K562 (cell line): ENCODE measurements at regions not wholly inside any gene's neighbourhood (a gene's known extent, or its start where the extent isn't known, plus 50 kb on each side); places are given as distances from the start of the nearest gene placed in this dataset.

Experiments
- ATAC-seq: fragments of 200-7000 bp; cut with Tn5 transposase; 3 replicates; pipeline ENCODE4 v1.9.1; 2020; ENCODE audit warnings: moderate library complexity
- BruUV-seq: library from RNA; stranded (reverse); fragments of 400-500 nt; replicated peaks from 2 replicates; lab custom pipeline; 2021; lab: Mats Ljungman, UMichigan
- CTCF ChIA-PET: fragments of 300-600 bp; formaldehyde crosslinking; extraction: SDS; loops from one replicate; lab custom pipeline; 2021; ENCODE audit warnings: low intra/inter-chr PET ratio; lab: Yijun Ruan, JAX
- POLR2A ChIA-PET: fragments of 300-600, 350-650 bp; sonication (Branson Sonifier 250); formaldehyde crosslinking; extraction: SDS; loops from one replicate; lab custom pipeline; 2021; ENCODE audit warnings: antibody characterized with exemption, inconsistent platforms; lab: Yijun Ruan, JAX
- DNase-seq, 4 experiments: peaks; one replicate each; pipeline versions ENCODE4 v3.0.0 to v3.0.0-alpha.2; 2011 to 2018; ENCODE audit warnings: low spot score in 3 of 4, mixed read lengths in 3 of 4; ENCODE audit errors: extremely low read depth in 1 of 4
- FAIRE-seq: peaks from 2 replicates; lab custom pipeline; 2011; peaks lifted over from hg19 to GRCh38; lab: Jason Lieb, UNC
- H2AFZ ChIP-seq: 2 replicates; pipeline ENCODE4 v1.6.0; 2011; ENCODE audit warnings: low read depth, low read length, control low read depth, inconsistent platforms
- H3K27ac ChIP-seq: fragments of 200-600 bp; 3 replicates; pipeline ENCODE4 v1.8.0; 2011; ENCODE audit warnings: low read depth, mild to moderate bottlenecking, control low read depth, inconsistent platforms, low read length, moderate library complexity, mixed read lengths; ENCODE audit errors: extremely low read depth
- H3K27me3 ChIP-seq, 2 experiments: fragments of 300-600 bp in 1 of 2; 2 replicates in 1 of 2; 3 replicates in 1 of 2; pipeline versions ENCODE4 v1.6.0 to v1.8.0; 2011; ENCODE audit warnings: inconsistent platforms in 2 of 2, low read length in 2 of 2, mild to moderate bottlenecking in 1 of 2, mixed read lengths in 1 of 2, moderate library complexity in 1 of 2; ENCODE audit not compliant: control insufficient read depth in 2 of 2, insufficient read depth in 2 of 2
- H3K36me3 ChIP-seq: fragments of 300-600 bp; 3 replicates; pipeline ENCODE4 v1.8.0; 2011; ENCODE audit warnings: mild to moderate bottlenecking, low read length, inconsistent platforms; ENCODE audit not compliant: control insufficient read depth, insufficient read depth
- H3K4me1 ChIP-seq, 2 experiments: fragments of 200-600 bp in 1 of 2; replicated peaks in 1 of 2; 2 replicates in 1 of 2; 3 replicates in 1 of 2; pipeline versions ENCODE4 v1.5.1 to v1.8.0; 2011; ENCODE audit warnings: inconsistent platforms in 2 of 2, low read length in 2 of 2, mild to moderate bottlenecking in 1 of 2, mixed read lengths in 1 of 2, moderate library complexity in 1 of 2; ENCODE audit not compliant: control insufficient read depth in 2 of 2, insufficient read depth in 2 of 2
- H3K4me2 ChIP-seq: 2 replicates; pipeline ENCODE4 v1.6.1; 2011; ENCODE audit warnings: low read length, control low read depth, inconsistent platforms, mixed read lengths; ENCODE audit not compliant: insufficient read depth
- H3K4me3 ChIP-seq: fragments of 200-600 bp; sonication (generic), shearing (Covaris generic); 2 replicates; pipeline ENCODE4 v1.5.1; 2016; ENCODE audit warnings: control low read depth, inconsistent platforms
- H3K79me2 ChIP-seq: fragments of 200-600 bp; 3 replicates; pipeline ENCODE4 v1.8.0; 2011; ENCODE audit warnings: low read length, inconsistent platforms; ENCODE audit not compliant: control insufficient read depth, insufficient read depth
- H3K9ac ChIP-seq, 2 experiments: 2 replicates each; pipeline versions ENCODE4 v1.6.0 to v1.6.1; 2011; ENCODE audit warnings: low read depth in 2 of 2, low read length in 2 of 2, control low read depth in 1 of 2, inconsistent platforms in 1 of 2, mild to moderate bottlenecking in 1 of 2, mixed read lengths in 1 of 2; ENCODE audit not compliant: insufficient read depth in 1 of 2
- H3K9me1 ChIP-seq: one replicate; pipeline ENCODE4 v1.6.0; 2011; ENCODE audit warnings: inconsistent platforms, mild to moderate bottlenecking, low read length, moderate library complexity; ENCODE audit not compliant: control insufficient read depth, insufficient read depth
- H3K9me3 ChIP-seq: replicated peaks from 2 replicates; pipeline ENCODE4 v1.5.1; 2011; ENCODE audit warnings: low read depth, low read length, inconsistent platforms; ENCODE audit not compliant: control insufficient read depth, insufficient read depth
- H4K20me1 ChIP-seq: replicated peaks from 2 replicates; pipeline ENCODE4 v1.6.1; 2011; ENCODE audit warnings: low read length, inconsistent platforms, mixed read lengths; ENCODE audit not compliant: control insufficient read depth, insufficient read depth
- GATAD2A ChIP-seq: fragments of 450-650 bp; IDR thresholded peaks from 2 replicates; pipeline ENCODE4 v1.6.1; 2017
- MIER1 ChIP-seq: fragments of 450-650 bp; IDR thresholded peaks from 2 replicates; pipeline ENCODE4 v1.6.1; 2016; ENCODE audit warnings: antibody characterized with exemption, mild to moderate bottlenecking, low read depth
- PCBP2 ChIP-seq: fragments of 200-400 bp; formaldehyde crosslinking; IDR thresholded peaks from 2 replicates; pipeline ENCODE4 v1.6.1; 2018; ENCODE audit warnings: low read length, low read depth, mild to moderate bottlenecking, moderate library complexity; ENCODE audit not compliant: poor library complexity, severe bottlenecking
- PRPF4 ChIP-seq: fragments of 200-400 bp; formaldehyde crosslinking; IDR thresholded peaks from one replicate; pipeline ENCODE4 v1.6.1; 2017; ENCODE audit warnings: low read length, low read depth, mild to moderate bottlenecking; ENCODE audit not compliant: insufficient read depth, poor library complexity, severe bottlenecking
- STAG1 ChIP-seq: sonication (generic); formaldehyde crosslinking; IDR thresholded peaks from 2 replicates; pipeline ENCODE4 v1.5.0; 2020; ENCODE audit warnings: missing genetic modification reagents, borderline replicate concordance
- TFAM ChIP-seq: fragments of 250-450 bp; sonication (Bioruptor Pico); conservative IDR thresholded peaks from 2 replicates; pipeline ENCODE4 v1.5.0; 2021; ENCODE audit warnings: mild to moderate bottlenecking, moderate library complexity
- WGBS: fragments of 100-300 bp; shearing (Covaris generic); methylation state at CpG from one replicate; pipeline ENCODE4 v1.1.6; 2016; ENCODE audit warnings: low coverage, mixed read lengths; ENCODE audit not compliant: insufficient coverage; ENCODE audit errors: missing lambda C conversion rate; 5-methylcytosine and 5-hydroxymethylcytosine counted together
- in situ Hi-C: fragments of 300-500 bp; cut with MboI; formaldehyde crosslinking; loops from 4 replicates; pipeline ENCODE4 v1.15.0; 2018; ENCODE audit warnings: inconsistent platforms, mixed read lengths
- intact Hi-C: fragments of 100-400 bp; cut with micrococcal nuclease; formaldehyde crosslinking; loops from 2 replicates; pipeline ENCODE4 v1.14.2; 2022
- TF ChIP-seq, protein P1 (sequence below): fragments of 450-650 bp; IDR thresholded peaks from 2 replicates; pipeline ENCODE4 v1.6.1; 2016; ENCODE audit warnings: low read depth

GRCh38 chr11:121797496-121797895 is 318.5 kb downstream of the BLID start:
- no peak for ATAC-seq
- in situ Hi-C loops = no loop called here

DNA sequence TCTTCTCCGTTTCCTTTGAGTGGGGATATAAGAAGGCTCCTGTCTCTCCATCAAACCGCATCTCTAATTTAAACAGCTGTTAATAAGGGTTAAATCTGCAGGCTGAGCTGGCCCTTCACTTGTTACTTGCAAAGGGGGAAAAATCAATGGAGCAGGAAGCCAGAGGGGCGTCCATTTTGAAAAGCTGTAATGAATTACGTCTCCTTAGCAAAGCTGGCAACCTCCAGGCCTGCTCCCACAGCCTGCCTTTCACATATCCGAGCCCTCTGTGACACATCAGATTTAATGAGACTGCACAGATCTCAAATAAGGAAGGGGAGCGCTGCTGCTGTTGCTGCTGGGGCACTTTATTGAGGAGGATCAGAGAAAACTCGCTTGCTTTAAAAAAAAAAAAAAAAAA is 320.8 kb downstream of the BLID start:
- Histone ChIP-seq H3K4me2 (no peak overlapping the region), H3K9ac (no peak overlapping the region), H3K4me1 (no peaks in the 10 kb centered on the region), H3K9me3 (no peaks in the 10 kb centered on the region), H3K36me3 (no peaks in the 10 kb centered on the region), H2AFZ (no peak overlapping the region), H3K9me1 (no peaks in the 10 kb centered on the region), H4K20me1 (no peaks in the 10 kb centered on the region), H3K27me3 (no peaks in the 10 kb centered on the region), H3K27ac (no peak overlapping the region), H3K4me3 (no peak overlapping the region), H3K79me2 (no peaks in the 10 kb centered on the region)
- in situ Hi-C loops (no loop called here), intact Hi-C loops (no loop called here)
- WGBS = 0% methylated on average over 6 of the region's 7 CpGs
- no peak for ATAC-seq
- no peak for FAIRE-seq
- no TSS peak for BruUV-seq
- POLR2A ChIA-PET = no interaction called here
- CTCF ChIA-PET = no interaction called here
- DNase-seq = no peak
- no peak for TF ChIP-seq PCBP2
- no peak for TF ChIP-seq MIER1
- no peak for TF ChIP-seq TFAM
- TF ChIP-seq, protein P1, sequence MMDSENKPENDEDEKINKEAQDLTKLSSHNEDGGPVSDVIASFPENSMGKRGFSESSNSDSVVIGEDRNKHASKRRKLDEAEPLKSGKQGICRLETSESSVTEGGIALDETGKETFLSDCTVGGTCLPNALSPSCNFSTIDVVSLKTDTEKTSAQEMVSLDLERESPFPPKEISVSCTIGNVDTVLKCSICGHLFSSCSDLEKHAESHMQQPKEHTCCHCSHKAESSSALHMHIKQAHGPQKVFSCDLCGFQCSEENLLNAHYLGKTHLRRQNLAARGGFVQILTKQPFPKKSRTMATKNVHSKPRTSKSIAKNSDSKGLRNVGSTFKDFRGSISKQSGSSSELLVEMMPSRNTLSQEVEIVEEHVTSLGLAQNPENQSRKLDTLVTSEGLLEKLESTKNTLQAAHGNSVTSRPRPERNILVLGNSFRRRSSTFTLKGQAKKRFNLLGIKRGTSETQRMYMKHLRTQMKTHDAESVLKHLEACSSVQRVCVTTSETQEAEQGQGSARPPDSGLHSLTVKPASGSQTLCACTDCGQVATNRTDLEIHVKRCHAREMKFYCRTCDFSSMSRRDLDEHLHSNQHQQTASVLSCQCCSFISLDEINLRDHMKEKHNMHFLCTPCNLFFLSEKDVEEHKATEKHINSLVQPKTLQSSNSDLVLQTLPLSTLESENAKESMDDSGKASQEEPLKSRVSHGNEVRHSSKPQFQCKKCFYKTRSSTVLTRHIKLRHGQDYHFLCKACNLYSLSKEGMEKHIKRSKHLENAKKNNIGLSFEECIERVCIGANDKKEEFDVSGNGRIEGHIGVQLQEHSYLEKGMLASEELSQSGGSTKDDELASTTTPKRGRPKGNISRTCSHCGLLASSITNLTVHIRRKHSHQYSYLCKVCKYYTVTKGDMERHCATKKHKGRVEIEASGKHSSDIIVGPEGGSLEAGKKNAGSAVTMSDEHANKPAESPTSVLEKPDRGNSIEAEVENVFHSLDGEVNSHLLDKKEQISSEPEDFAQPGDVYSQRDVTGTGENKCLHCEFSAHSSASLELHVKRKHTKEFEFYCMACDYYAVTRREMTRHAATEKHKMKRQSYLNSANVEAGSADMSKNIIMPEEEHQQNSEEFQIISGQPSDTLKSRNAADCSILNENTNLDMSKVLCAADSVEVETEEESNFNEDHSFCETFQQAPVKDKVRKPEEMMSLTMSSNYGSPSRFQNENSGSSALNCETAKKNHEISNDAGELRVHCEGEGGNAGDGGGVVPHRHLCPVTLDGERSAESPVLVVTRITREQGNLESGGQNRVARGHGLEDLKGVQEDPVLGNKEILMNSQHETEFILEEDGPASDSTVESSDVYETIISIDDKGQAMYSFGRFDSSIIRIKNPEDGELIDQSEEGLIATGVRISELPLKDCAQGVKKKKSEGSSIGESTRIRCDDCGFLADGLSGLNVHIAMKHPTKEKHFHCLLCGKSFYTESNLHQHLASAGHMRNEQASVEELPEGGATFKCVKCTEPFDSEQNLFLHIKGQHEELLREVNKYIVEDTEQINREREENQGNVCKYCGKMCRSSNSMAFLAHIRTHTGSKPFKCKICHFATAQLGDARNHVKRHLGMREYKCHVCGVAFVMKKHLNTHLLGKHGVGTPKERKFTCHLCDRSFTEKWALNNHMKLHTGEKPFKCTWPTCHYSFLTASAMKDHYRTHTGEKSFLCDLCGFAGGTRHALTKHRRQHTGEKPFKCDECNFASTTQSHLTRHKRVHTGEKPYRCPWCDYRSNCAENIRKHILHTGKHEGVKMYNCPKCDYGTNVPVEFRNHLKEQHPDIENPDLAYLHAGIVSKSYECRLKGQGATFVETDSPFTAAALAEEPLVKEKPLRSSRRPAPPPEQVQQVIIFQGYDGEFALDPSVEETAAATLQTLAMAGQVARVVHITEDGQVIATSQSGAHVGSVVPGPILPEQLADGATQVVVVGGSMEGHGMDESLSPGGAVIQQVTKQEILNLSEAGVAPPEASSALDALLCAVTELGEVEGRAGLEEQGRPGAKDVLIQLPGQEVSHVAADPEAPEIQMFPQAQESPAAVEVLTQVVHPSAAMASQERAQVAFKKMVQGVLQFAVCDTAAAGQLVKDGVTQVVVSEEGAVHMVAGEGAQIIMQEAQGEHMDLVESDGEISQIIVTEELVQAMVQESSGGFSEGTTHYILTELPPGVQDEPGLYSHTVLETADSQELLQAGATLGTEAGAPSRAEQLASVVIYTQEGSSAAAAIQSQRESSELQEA = no peak
- no peak for TF ChIP-seq STAG1 (CRISPR knock-in tag)
- no peak for TF ChIP-seq GATAD2A

More at GRCh38 chr11:121797496-121797895, 318.5 kb downstream of the BLID start:
- no peaks in the 10 kb centered on the region for H3K79me2 ChIP-seq
- H3K27me3 ChIP-seq = no peaks in the 10 kb centered on the region
- intact Hi-C loops = no loop called here
- DNase-seq = no peak
- ChIA-PET POLR2A (no interaction called here), CTCF (no interaction called here)
- FAIRE-seq = no peak
- no peaks in the 10 kb centered on the region for H4K20me1 ChIP-seq
- H3K9me3 ChIP-seq = no peaks in the 10 kb centered on the region
- H3K4me2 ChIP-seq = no peak overlapping the region
- no peak overlapping the region for H3K9ac ChIP-seq
- no peak overlapping the region for H3K4me3 ChIP-seq
- H3K27ac ChIP-seq = no peak overlapping the region
- H3K4me1 ChIP-seq = no peaks in the 10 kb centered on the region
- 0% methylated on average over 3 of the region's 3 CpGs for WGBS
- H2AFZ ChIP-seq = no peak overlapping the region
- BruUV-seq = no TSS peak
- no peaks in the 10 kb centered on the region for H3K9me1 ChIP-seq
- TF ChIP-seq PRPF4 = no peak
- no peaks in the 10 kb centered on the region for H3K36me3 ChIP-seq
